BLaER1 treated with 17β-estradiol and CSF1 and Interleukin-3, amounts not matched to agents 10 nM and 100 nM (cell line): ENCODE measurements at regions not wholly inside any gene's neighbourhood (a gene's known extent, or its start where the extent isn't known, plus 50 kb on each side); places are given as distances from the start of the nearest gene placed in this dataset.

Source experiments
- H3K27ac ChIP-seq, 11 experiments: shearing (Covaris generic); formaldehyde crosslinking; 2 replicates each; pipeline ENCODE4 v1.8.1; 2022
- H3K27me3 ChIP-seq, 11 experiments: shearing (Covaris generic); formaldehyde crosslinking; 2 replicates each; pipeline ENCODE4 v1.8.1; 2022
- H3K36me3 ChIP-seq, 11 experiments: shearing (Covaris generic); formaldehyde crosslinking; 2 replicates each; pipeline ENCODE4 v1.8.1; 2022
- H3K4me1 ChIP-seq, 10 experiments: shearing (Covaris generic); formaldehyde crosslinking; 2 replicates each; pipeline ENCODE4 v1.8.1; 2022
- H3K4me2 ChIP-seq, 11 experiments: shearing (Covaris generic); formaldehyde crosslinking; 2 replicates each; pipeline ENCODE4 v1.8.1; 2022
- H3K4me3 ChIP-seq, 10 experiments: shearing (Covaris generic); formaldehyde crosslinking; 2 replicates each; pipeline ENCODE4 v1.8.1; 2022
- H3K9ac ChIP-seq, 11 experiments: shearing (Covaris generic); formaldehyde crosslinking; 2 replicates each; pipeline ENCODE4 v1.8.1; 2022
- H3K9me3 ChIP-seq, 11 experiments: shearing (Covaris generic); formaldehyde crosslinking; replicated peaks in 1 of 11; 2 replicates each; pipeline ENCODE4 v1.8.1; 2022
- H4K20me1 ChIP-seq, 11 experiments: shearing (Covaris generic); formaldehyde crosslinking; 2 replicates each; pipeline ENCODE4 v1.8.1; 2022
- Cebpa-rat ChIP-seq, 11 experiments: shearing (Covaris generic); IDR thresholded peaks; 2 replicates each; pipeline ENCODE4 v1.8.1; 2022

- Histone ChIP-seq H3K27me3 (peaks cover 45 to 97% (median 79%) of the 10 kb centered on the region in 11 experiments), H3K9me3 (peaks cover 25 to 42% (median 37%) of the 10 kb centered on the region in 11 experiments), H3K9ac (no peak overlapping the region), H4K20me1 (no peaks in the 10 kb centered on the region), H3K27ac (no peak overlapping the region), H3K4me1 (no peaks in the 10 kb centered on the region), H3K4me3 (no peak overlapping the region), H3K4me2 (no peak overlapping the region), H3K36me3 (no peaks in the 10 kb centered on the region)
- no peak for TF ChIP-seq Cebpa-rat (IDR thresholded peaks at IDR 0.05)
Observed at GRCh38 chrX:10350221-10350620, 193.4 kb downstream of the CLCN4 start.

- Histone ChIP-seq H4K20me1 (no peaks in the 10 kb centered on the region), H3K4me3 (no peak overlapping the region), H3K4me1 (no peaks in the 10 kb centered on the region), H3K27ac (no peak overlapping the region), H3K9me3 (peaks cover 24 to 41% (median 36%) of the 10 kb centered on the region in 11 experiments), H3K4me2 (no peak overlapping the region), H3K9ac (no peak overlapping the region), H3K36me3 (no peaks in the 10 kb centered on the region), H3K27me3 (peaks cover 49 to 95% (median 77%) of the 10 kb centered on the region in 11 experiments)
- TF ChIP-seq Cebpa-rat (IDR thresholded peaks at IDR 0.05): no peak
Observed at GRCh38 chrX:10350981-10351380, 194.2 kb downstream of the CLCN4 start.

- Histone ChIP-seq H3K4me3 (no peak overlapping the region), H4K20me1 (no peaks in the 10 kb centered on the region), H3K36me3 (no peaks in the 10 kb centered on the region), H3K9me3 (peaks cover 16 to 35% (median 29%) of the 10 kb centered on the region in 11 experiments), H3K27me3 (peaks cover 39 to 95% (median 76%) of the 10 kb centered on the region in 11 experiments; a peak in 21 of 22 replicates), H3K4me1 (no peaks in the 10 kb centered on the region), H3K4me2 (no peak overlapping the region), H3K9ac (no peak overlapping the region), H3K27ac (no peak overlapping the region)
- no peak for TF ChIP-seq Cebpa-rat (IDR thresholded peaks at IDR 0.05)
Observed at GRCh38 chrX:10352536-10352935, 195.8 kb downstream of the CLCN4 start.

- H3K4me1 ChIP-seq: no peaks in the 10 kb centered on the region
- H3K27me3 ChIP-seq: peaks cover 48 to 96% (median 80%) of the 10 kb centered on the region in 11 experiments
- no peak overlapping the region for H3K4me3 ChIP-seq
- peaks cover 8 to 23% (median 12%) of the 10 kb centered on the region in 11 experiments; a peak in 20 of 22 replicates for H3K9me3 ChIP-seq
- no peaks in the 10 kb centered on the region for H4K20me1 ChIP-seq
- H3K4me2 ChIP-seq: no peak overlapping the region
- H3K36me3 ChIP-seq: no peaks in the 10 kb centered on the region
- no peak overlapping the region for H3K9ac ChIP-seq
- H3K27ac ChIP-seq: no peak overlapping the region
- no peak for TF ChIP-seq Cebpa-rat (IDR thresholded peaks at IDR 0.05)
Observed at GRCh38 chrX:10356979-10357378, 200.2 kb downstream of the CLCN4 start.

GRCh38 chrX:10358958-10359357, 202.2 kb downstream of the CLCN4 start:
- Histone ChIP-seq H3K36me3 (no peaks in the 10 kb centered on the region), H3K9ac (no peak overlapping the region), H3K9me3 (peaks cover 10 to 29% (median 17%) of the 10 kb centered on the region in 11 experiments; a peak in 21 of 22 replicates), H4K20me1 (no peaks in the 10 kb centered on the region), H3K4me1 (no peaks in the 10 kb centered on the region), H3K4me2 (no peak overlapping the region), H3K27ac (no peak overlapping the region), H3K27me3 (peaks cover 64 to 98% (median 88%) of the 10 kb centered on the region in 11 experiments), H3K4me3 (no peak overlapping the region)
- no peak for TF ChIP-seq Cebpa-rat (IDR thresholded peaks at IDR 0.05)

- peaks cover 76 to 99% (median 97%) of the 10 kb centered on the region in 11 experiments for H3K27me3 ChIP-seq
- H4K20me1 ChIP-seq: no peaks in the 10 kb centered on the region
- H3K4me1 ChIP-seq: no peaks in the 10 kb centered on the region
- peaks cover 12 to 39% (median 23%) of the 10 kb centered on the region in 11 experiments; a peak in 21 of 22 replicates for H3K9me3 ChIP-seq
- no peak overlapping the region for H3K4me2 ChIP-seq
- TF ChIP-seq Cebpa-rat (IDR thresholded peaks at IDR 0.05): no peak
- H3K9ac ChIP-seq: no peak overlapping the region
- H3K36me3 ChIP-seq: no peaks in the 10 kb centered on the region
- H3K4me3 ChIP-seq: no peak overlapping the region
- no peak overlapping the region for H3K27ac ChIP-seq
Observed at GRCh38 chrX:10360116-10360515, 203.3 kb downstream of the CLCN4 start.

GRCh38 chrX:10365532-10366265, 208.9 kb downstream of the CLCN4 start:
- no peak overlapping the region for H3K27ac ChIP-seq
- peaks cover 13 to 46% (median 40%) of the 10 kb centered on the region in 11 experiments; a peak in 20 of 22 replicates for H3K9me3 ChIP-seq
- H3K4me3 ChIP-seq: no peak overlapping the region
- H3K4me2 ChIP-seq: no peak overlapping the region
- H3K27me3 ChIP-seq: peaks cover 66 to 95% (median 93%) of the 10 kb centered on the region in 11 experiments
- H3K4me1 ChIP-seq: no peaks in the 10 kb centered on the region
- no peaks in the 10 kb centered on the region for H3K36me3 ChIP-seq
- TF ChIP-seq Cebpa-rat (IDR thresholded peaks at IDR 0.05): no peak
- H3K9ac ChIP-seq: no peak overlapping the region
- no peaks in the 10 kb centered on the region for H4K20me1 ChIP-seq

GRCh38 chrX:10367406-10367805, 210.6 kb downstream of the CLCN4 start:
- TF ChIP-seq Cebpa-rat (IDR thresholded peaks at IDR 0.05): no peak
- no peaks in the 10 kb centered on the region for H4K20me1 ChIP-seq
- no peak overlapping the region for H3K9ac ChIP-seq
- H3K4me3 ChIP-seq: no peak overlapping the region
- H3K9me3 ChIP-seq: peaks cover 13 to 55% (median 43%) of the 10 kb centered on the region in 11 experiments; a peak in 21 of 22 replicates
- H3K27me3 ChIP-seq: peaks cover 62 to 94% (median 91%) of the 10 kb centered on the region in 11 experiments
- H3K27ac ChIP-seq: no peak overlapping the region
- H3K4me1 ChIP-seq: no peaks in the 10 kb centered on the region
- no peaks in the 10 kb centered on the region for H3K36me3 ChIP-seq
- H3K4me2 ChIP-seq: no peak overlapping the region

GRCh38 chrX:10370976-10371375, 214.2 kb downstream of the CLCN4 start:
- no peak overlapping the region for H3K4me2 ChIP-seq
- H4K20me1 ChIP-seq: no peaks in the 10 kb centered on the region
- H3K9me3 ChIP-seq: peaks cover 35 to 65% (median 46%) of the 10 kb centered on the region in 11 experiments
- peaks cover 53 to 94% (median 91%) of the 10 kb centered on the region in 11 experiments for H3K27me3 ChIP-seq
- H3K36me3 ChIP-seq: no peaks in the 10 kb centered on the region; a peak in 1 of 22 replicates
- no peak overlapping the region for H3K27ac ChIP-seq
- no peak for TF ChIP-seq Cebpa-rat (IDR thresholded peaks at IDR 0.05)
- H3K9ac ChIP-seq: no peak overlapping the region
- H3K4me1 ChIP-seq: no peaks in the 10 kb centered on the region
- no peak overlapping the region for H3K4me3 ChIP-seq
